SK-N-SH (cell line): ENCODE measurements at regions not wholly inside any gene's neighbourhood (a gene's known extent, or its start where the extent isn't known, plus 50 kb on each side); places are given as distances from the start of the nearest gene placed in this dataset.

Source experiments
- CTCF ChIA-PET: fragments of 300-600, 350-600 bp; formaldehyde crosslinking; extraction: SDS; loops from one replicate; lab custom pipeline; 2021; lab: Yijun Ruan, JAX
- POLR2A ChIA-PET: fragments of 350-600 bp; sonication (Branson Sonifier 250); formaldehyde crosslinking; extraction: SDS; loops from one replicate; lab custom pipeline; 2020; ENCODE audit warnings: antibody characterized with exemption, inconsistent platforms; lab: Yijun Ruan, JAX
- DNase-seq: peaks from one replicate; pipeline ENCODE4 v3.0.0; 2012
- H2AFZ ChIP-seq: fragments of 200-600 bp; sonication (generic); 2 replicates; pipeline ENCODE4 v1.8.1; 2016; ENCODE audit warnings: antibody characterized with exemption, mild to moderate bottlenecking, low read depth
- H3F3A ChIP-seq: fragments of 200-600 bp; sonication (generic); replicated peaks from 2 replicates; pipeline ENCODE3; 2016; ENCODE audit warnings: antibody characterized with exemption, mild to moderate bottlenecking; ENCODE audit not compliant: insufficient read depth
- H3K27ac ChIP-seq, 2 experiments: fragments of 200-500 bp in 1 of 2; fragments of 200-600 bp in 1 of 2; sonication (Bioruptor generic) in 1 of 2; sonication (generic), shearing (Covaris generic) in 1 of 2; 2 replicates each; pipeline versions ENCODE4 v1.5.1 to v1.6.1; 2014 to 2016; ENCODE audit warnings: low read depth in 2 of 2, inconsistent platforms in 1 of 2, low read length in 1 of 2, mild to moderate bottlenecking in 1 of 2, mixed read lengths in 1 of 2
- H3K27me3 ChIP-seq: fragments of 200-600 bp; sonication (generic), shearing (Covaris generic); 2 replicates; pipeline ENCODE4 v1.6.1; 2016; ENCODE audit warnings: mixed run types; ENCODE audit not compliant: insufficient read depth
- H3K36me3 ChIP-seq, 2 experiments: fragments of 200-500 bp in 1 of 2; fragments of 200-600 bp in 1 of 2; sonication (Bioruptor generic) in 1 of 2; sonication (generic) in 1 of 2; replicated peaks in 1 of 2; 2 replicates each; pipeline versions ENCODE3 to v1.5.1; 2014 to 2016; ENCODE audit warnings: low read length in 1 of 2, mild to moderate bottlenecking in 1 of 2; ENCODE audit not compliant: insufficient read depth in 2 of 2, control insufficient read depth in 1 of 2
- H3K4me1 ChIP-seq, 2 experiments: fragments of 200-500 bp in 1 of 2; fragments of 200-600 bp in 1 of 2; sonication (Bioruptor generic) in 1 of 2; sonication (generic), shearing (Covaris generic) in 1 of 2; 2 replicates each; pipeline versions ENCODE4 v1.5.1 to v1.6.1; 2014 to 2016; ENCODE audit warnings: low read depth in 1 of 2, low read length in 1 of 2, mixed run types in 1 of 2; ENCODE audit not compliant: insufficient read depth in 2 of 2, control insufficient read depth in 1 of 2
- H3K4me2 ChIP-seq: fragments of 200-600 bp; sonication (generic), shearing (Covaris generic); 2 replicates; pipeline ENCODE4 v1.6.1; 2017; ENCODE audit warnings: mixed run types
- H3K4me3 ChIP-seq, 2 experiments: fragments of 200-500 bp in 1 of 2; fragments of 200-600 bp in 1 of 2; sonication (Bioruptor generic) in 1 of 2; sonication (generic), shearing (Covaris generic) in 1 of 2; 2 replicates each; pipeline versions ENCODE4 v1.5.1 to v1.8.1; 2014 to 2016; ENCODE audit warnings: low read depth in 2 of 2, inconsistent platforms in 1 of 2, low read length in 1 of 2, mild to moderate bottlenecking in 1 of 2, mixed read lengths in 1 of 2, moderate library complexity in 1 of 2
- H3K79me2 ChIP-seq: fragments of 200-600 bp; sonication (generic); 2 replicates; pipeline ENCODE4 v1.8.1; 2017; ENCODE audit warnings: mild to moderate bottlenecking; ENCODE audit not compliant: insufficient read depth
- H3K9ac ChIP-seq: fragments of 200-600 bp; sonication (generic); 2 replicates; pipeline ENCODE4 v1.6.1; 2017; ENCODE audit warnings: mixed run types
- H3K9me2 ChIP-seq: fragments of 200-600 bp; sonication (generic); 2 replicates; pipeline ENCODE4 v1.6.1; 2017; ENCODE audit warnings: mixed run types
- H3K9me3 ChIP-seq: fragments of 200-600 bp; sonication (generic); 2 replicates; pipeline ENCODE4 v1.6.1; 2017; ENCODE audit warnings: mixed run types, mild to moderate bottlenecking, moderate library complexity
- H4K20me1 ChIP-seq: fragments of 200-600 bp; sonication (generic); 2 replicates; pipeline ENCODE4 v1.6.1; 2017; ENCODE audit warnings: mild to moderate bottlenecking, mixed run types; ENCODE audit not compliant: insufficient read depth
- EP300 ChIP-seq, 2 experiments: IDR thresholded peaks; 2 replicates each; pipeline versions ENCODE4 v1.4.0 to v1.6.1; 2012; ENCODE audit warnings: borderline replicate concordance in 1 of 2, low read depth in 1 of 2, low read length in 1 of 2
- EZH2phosphoT487 ChIP-seq: fragments of 200-600 bp; sonication (generic); IDR thresholded peaks from 2 replicates; pipeline ENCODE4 v1.6.1; 2017; ENCODE audit warnings: low read depth, mixed run types, mild to moderate bottlenecking, antibody characterized with exemption, moderate library complexity, borderline replicate concordance
- FOXJ3 ChIP-seq: sonication (generic); formaldehyde crosslinking; IDR thresholded peaks from 2 replicates; pipeline ENCODE4 v1.5.1; 2020; ENCODE audit warnings: mild to moderate bottlenecking, missing genetic modification reagents
- FOXM1 ChIP-seq: IDR thresholded peaks from 2 replicates; pipeline ENCODE4 v1.4.0; 2012; ENCODE audit warnings: low read depth, mild to moderate bottlenecking
- GABPA ChIP-seq: IDR thresholded peaks from 2 replicates; pipeline ENCODE4 v1.4.0; 2012; ENCODE audit warnings: low read depth, mild to moderate bottlenecking
- MEF2A ChIP-seq: IDR thresholded peaks from 2 replicates; pipeline ENCODE4 v1.4.0; 2012; ENCODE audit warnings: low read depth, borderline replicate concordance
- NRF1 ChIP-seq: IDR thresholded peaks from 2 replicates; pipeline ENCODE4 v1.6.1; 2012; ENCODE audit warnings: low read depth, mild to moderate bottlenecking, low read length
- PBX3 ChIP-seq: IDR thresholded peaks from 2 replicates; pipeline ENCODE4; 2012
- RAD21 ChIP-seq: IDR thresholded peaks from 2 replicates; pipeline ENCODE4 v1.6.1; 2012; ENCODE audit warnings: mild to moderate bottlenecking, low read length
- RCOR1 ChIP-seq: fragments of 150-350 bp; IDR thresholded peaks from 2 replicates; pipeline ENCODE4 v1.6.1; 2017; ENCODE audit warnings: antibody characterized with exemption, low read length
- REST ChIP-seq: IDR thresholded peaks from 2 replicates; pipeline ENCODE4 v1.6.1; 2012; ENCODE audit warnings: mild to moderate bottlenecking, low read depth, low read length, moderate library complexity
- RFX5 ChIP-seq: IDR thresholded peaks from 2 replicates; pipeline ENCODE4 v1.6.1; 2012; ENCODE audit warnings: mild to moderate bottlenecking, improper control_type of control experiment, low read length
- SMC3 ChIP-seq: IDR thresholded peaks from 2 replicates; pipeline ENCODE4 v1.6.1; 2012; ENCODE audit warnings: low read depth, low read length, improper control_type of control experiment
- TCF12 ChIP-seq: IDR thresholded peaks from 2 replicates; pipeline ENCODE4 v1.4.0; 2012
- TEAD4 ChIP-seq: IDR thresholded peaks from 2 replicates; pipeline ENCODE4 v1.4.0; 2012; ENCODE audit warnings: mild to moderate bottlenecking, borderline replicate concordance; ENCODE audit not compliant: insufficient read depth
- TF ChIP-seq, protein P1 (sequence below): IDR thresholded peaks from 2 replicates; pipeline ENCODE4 v1.4.0; 2012; ENCODE audit warnings: low read depth, borderline replicate concordance
- TF ChIP-seq, protein P2 (sequence below): IDR thresholded peaks from 2 replicates; pipeline ENCODE4 v1.4.0; 2012; ENCODE audit warnings: low read depth
- TF ChIP-seq, protein P3 (sequence below): fragments of 150-350 bp; IDR thresholded peaks from 2 replicates; pipeline ENCODE4 v1.6.1; 2017; ENCODE audit warnings: antibody characterized with exemption, low read length, low read depth, borderline replicate concordance
- TF ChIP-seq, protein P4 (sequence below): fragments of 150-350 bp; IDR thresholded peaks from 2 replicates; pipeline ENCODE4 v1.6.1; 2016; ENCODE audit warnings: mild to moderate bottlenecking, low read depth, low read length

GRCh38 chr3:135865085-135865484, 100.4 kb upstream of the PPP2R3A start:
- DNase-seq: no peak
- Histone ChIP-seq H3K27me3 (no peaks in the 10 kb centered on the region), H3K79me2 (no peaks in the 10 kb centered on the region), H3K27ac (no peak overlapping the region), H3K4me1 (no peaks in the 10 kb centered on the region), H4K20me1 (no peaks in the 10 kb centered on the region), H3K9ac (no peak overlapping the region), H3K9me3 (no peaks in the 10 kb centered on the region), H2AFZ (no peak overlapping the region), H3K36me3 (no peaks in the 10 kb centered on the region), H3F3A (no peaks in the 10 kb centered on the region), H3K9me2 (no peaks in the 10 kb centered on the region), H3K4me3 (no peak overlapping the region), H3K4me2 (no peak overlapping the region)
- ChIA-PET CTCF (no interaction called here), POLR2A (no interaction called here)
- TF ChIP-seq RAD21 (no peak), FOXJ3 (CRISPR knock-in tag) (no peak), SMC3 (no peak), MEF2A (no peak), FOXM1 (no peak), REST (no peak), TCF12 (no peak), EP300 (IDR thresholded peaks at IDR 0.05; ENCODE audit: borderline replicate concordance in 1 of 2, low read depth in 1 of 2, low read length in 1 of 2) (no peak), EZH2phosphoT487 (no peak), TEAD4 (no peak), RCOR1 (no peak), GABPA (no peak), RFX5 (no peak), PBX3 (no peak), NRF1 (no peak)
- TF ChIP-seq, protein P1, sequence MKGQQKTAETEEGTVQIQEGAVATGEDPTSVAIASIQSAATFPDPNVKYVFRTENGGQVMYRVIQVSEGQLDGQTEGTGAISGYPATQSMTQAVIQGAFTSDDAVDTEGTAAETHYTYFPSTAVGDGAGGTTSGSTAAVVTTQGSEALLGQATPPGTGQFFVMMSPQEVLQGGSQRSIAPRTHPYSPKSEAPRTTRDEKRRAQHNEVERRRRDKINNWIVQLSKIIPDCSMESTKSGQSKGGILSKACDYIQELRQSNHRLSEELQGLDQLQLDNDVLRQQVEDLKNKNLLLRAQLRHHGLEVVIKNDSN: no peak
- TF ChIP-seq, protein P2, sequence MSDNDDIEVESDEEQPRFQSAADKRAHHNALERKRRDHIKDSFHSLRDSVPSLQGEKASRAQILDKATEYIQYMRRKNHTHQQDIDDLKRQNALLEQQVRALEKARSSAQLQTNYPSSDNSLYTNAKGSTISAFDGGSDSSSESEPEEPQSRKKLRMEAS: no peak
- TF ChIP-seq, protein P3, sequence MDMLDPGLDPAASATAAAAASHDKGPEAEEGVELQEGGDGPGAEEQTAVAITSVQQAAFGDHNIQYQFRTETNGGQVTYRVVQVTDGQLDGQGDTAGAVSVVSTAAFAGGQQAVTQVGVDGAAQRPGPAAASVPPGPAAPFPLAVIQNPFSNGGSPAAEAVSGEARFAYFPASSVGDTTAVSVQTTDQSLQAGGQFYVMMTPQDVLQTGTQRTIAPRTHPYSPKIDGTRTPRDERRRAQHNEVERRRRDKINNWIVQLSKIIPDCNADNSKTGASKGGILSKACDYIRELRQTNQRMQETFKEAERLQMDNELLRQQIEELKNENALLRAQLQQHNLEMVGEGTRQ: no peak
- TF ChIP-seq, protein P4, sequence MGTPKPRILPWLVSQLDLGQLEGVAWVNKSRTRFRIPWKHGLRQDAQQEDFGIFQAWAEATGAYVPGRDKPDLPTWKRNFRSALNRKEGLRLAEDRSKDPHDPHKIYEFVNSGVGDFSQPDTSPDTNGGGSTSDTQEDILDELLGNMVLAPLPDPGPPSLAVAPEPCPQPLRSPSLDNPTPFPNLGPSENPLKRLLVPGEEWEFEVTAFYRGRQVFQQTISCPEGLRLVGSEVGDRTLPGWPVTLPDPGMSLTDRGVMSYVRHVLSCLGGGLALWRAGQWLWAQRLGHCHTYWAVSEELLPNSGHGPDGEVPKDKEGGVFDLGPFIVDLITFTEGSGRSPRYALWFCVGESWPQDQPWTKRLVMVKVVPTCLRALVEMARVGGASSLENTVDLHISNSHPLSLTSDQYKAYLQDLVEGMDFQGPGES: no peak
